ENCODE measurements at regions not wholly inside any gene's neighbourhood (a gene's known extent, or its start where the extent isn't known, plus 50 kb on each side); places are given as distances from the start of the nearest gene placed in this dataset.
A peak's percentile ranks its signal among the peaks of the same experiment; 100 is the strongest.
"Not testable (repeated sequence)": the region's sequence is repeated elsewhere in the genome, so short reads cannot be mapped to it uniquely, and the experiment has no call there.

- no peaks in the 10 kb centered on the region for H3K9me3 ChIP-seq (ENCODE audit: low read depth, low read length)
- no peak overlapping the region for H3K4me3 ChIP-seq (ENCODE audit: insufficient read depth, low read length)
- peaks cover 2% of the 10 kb centered on the region for H3K27me3 ChIP-seq (ENCODE audit: insufficient read depth, low read length)
- TF ChIP-seq CTCF (IDR thresholded peaks at IDR 0.05; ENCODE audit: extremely low read depth, low read depth, low read length) = no peak
- DNase-seq (ENCODE audit: insufficient read length, low spot score, missing footprints) = no peak
- no peaks in the 10 kb centered on the region for H4K20me1 ChIP-seq (ENCODE audit: insufficient read depth, low read length)
- H3K4me1 ChIP-seq (ENCODE audit: insufficient read depth, low read length) = no peaks in the 10 kb centered on the region
- H3K36me3 ChIP-seq (ENCODE audit: insufficient read depth, low read length) = no peaks in the 10 kb centered on the region
- no peak overlapping the region for H3K4me2 ChIP-seq (ENCODE audit: insufficient read depth, low read length)
- H2AFZ ChIP-seq (ENCODE audit: low read length) = no peak overlapping the region
- H3K79me2 ChIP-seq (ENCODE audit: insufficient read depth, low read length) = no peaks in the 10 kb centered on the region
- H3K27ac ChIP-seq (ENCODE audit: low read depth, low read length) = no peak overlapping the region
Observed at GRCh38 chr2:38243186-38243880, 133.7 kb downstream of the ATL2 start.

- H4K20me1 ChIP-seq (ENCODE audit: insufficient read depth, low read length) = no peaks in the 10 kb centered on the region
- H3K79me2 ChIP-seq (ENCODE audit: insufficient read depth, low read length) = no peaks in the 10 kb centered on the region
- no peak overlapping the region for H3K4me3 ChIP-seq (ENCODE audit: insufficient read depth, low read length)
- no peaks in the 10 kb centered on the region for H3K36me3 ChIP-seq (ENCODE audit: insufficient read depth, low read length)
- DNase-seq (ENCODE audit: insufficient read length, low spot score, missing footprints) = no peak
- peaks cover 2% of the 10 kb centered on the region for H3K27me3 ChIP-seq (ENCODE audit: insufficient read depth, low read length)
- no peak for TF ChIP-seq CTCF (IDR thresholded peaks at IDR 0.05; ENCODE audit: extremely low read depth, low read depth, low read length)
- H3K27ac ChIP-seq (ENCODE audit: low read depth, low read length) = no peak overlapping the region
- no peak overlapping the region for H2AFZ ChIP-seq (ENCODE audit: low read length)
- no peak overlapping the region for H3K4me2 ChIP-seq (ENCODE audit: insufficient read depth, low read length)
- H3K4me1 ChIP-seq (ENCODE audit: insufficient read depth, low read length) = peaks cover 3% of the 10 kb centered on the region
- H3K9me3 ChIP-seq (ENCODE audit: low read depth, low read length) = no peaks in the 10 kb centered on the region
Observed at GRCh38 chr2:38239452-38239851, 137.6 kb downstream of the ATL2 start.

- not testable (repeated sequence) for H3K79me2 ChIP-seq (ENCODE audit: insufficient read depth, low read length); H3K27me3 ChIP-seq (ENCODE audit: insufficient read depth, low read length); H3K27ac ChIP-seq (ENCODE audit: low read depth, low read length); H3K4me2 ChIP-seq (ENCODE audit: insufficient read depth, low read length); H3K4me1 ChIP-seq (ENCODE audit: insufficient read depth, low read length); H3K36me3 ChIP-seq (ENCODE audit: insufficient read depth, low read length); H3K9me3 ChIP-seq (ENCODE audit: low read depth, low read length); H4K20me1 ChIP-seq (ENCODE audit: insufficient read depth, low read length); DNase-seq (ENCODE audit: insufficient read length, low spot score, missing footprints); H2AFZ ChIP-seq (ENCODE audit: low read length); H3K4me3 ChIP-seq (ENCODE audit: insufficient read depth, low read length)
Observed at GRCh38 chr2:38238705-38239104, 138.4 kb downstream of the ATL2 start.

GRCh38 chr2:38237311-38237710 is 139.8 kb downstream of the ATL2 start:
- H2AFZ ChIP-seq (ENCODE audit: low read length) = peak overlapping the region; percentile 49
- no peak overlapping the region for H3K4me2 ChIP-seq (ENCODE audit: insufficient read depth, low read length)
- H3K79me2 ChIP-seq (ENCODE audit: insufficient read depth, low read length) = no peaks in the 10 kb centered on the region
- H3K9me3 ChIP-seq (ENCODE audit: low read depth, low read length) = no peaks in the 10 kb centered on the region
- no peak overlapping the region for H3K4me3 ChIP-seq (ENCODE audit: insufficient read depth, low read length)
- no peaks in the 10 kb centered on the region for H4K20me1 ChIP-seq (ENCODE audit: insufficient read depth, low read length)
- H3K27ac ChIP-seq (ENCODE audit: low read depth, low read length) = no peak overlapping the region
- no peaks in the 10 kb centered on the region for H3K36me3 ChIP-seq (ENCODE audit: insufficient read depth, low read length)
- H3K4me1 ChIP-seq (ENCODE audit: insufficient read depth, low read length) = peaks cover 18% of the 10 kb centered on the region
- no peaks in the 10 kb centered on the region for H3K27me3 ChIP-seq (ENCODE audit: insufficient read depth, low read length)
- no peak for TF ChIP-seq CTCF (IDR thresholded peaks at IDR 0.05; ENCODE audit: extremely low read depth, low read depth, low read length)
- no peak for DNase-seq (ENCODE audit: insufficient read length, low spot score, missing footprints)

Measured in osteoblast (primary cell).